ENCODE measurements at regions not wholly inside any gene's neighbourhood (a gene's known extent, or its start where the extent isn't known, plus 50 kb on each side); places are given as distances from the start of the nearest gene placed in this dataset.
"Not testable (repeated sequence)": the region's sequence is repeated elsewhere in the genome, so short reads cannot be mapped to it uniquely, and the experiment has no call there.

DNA sequence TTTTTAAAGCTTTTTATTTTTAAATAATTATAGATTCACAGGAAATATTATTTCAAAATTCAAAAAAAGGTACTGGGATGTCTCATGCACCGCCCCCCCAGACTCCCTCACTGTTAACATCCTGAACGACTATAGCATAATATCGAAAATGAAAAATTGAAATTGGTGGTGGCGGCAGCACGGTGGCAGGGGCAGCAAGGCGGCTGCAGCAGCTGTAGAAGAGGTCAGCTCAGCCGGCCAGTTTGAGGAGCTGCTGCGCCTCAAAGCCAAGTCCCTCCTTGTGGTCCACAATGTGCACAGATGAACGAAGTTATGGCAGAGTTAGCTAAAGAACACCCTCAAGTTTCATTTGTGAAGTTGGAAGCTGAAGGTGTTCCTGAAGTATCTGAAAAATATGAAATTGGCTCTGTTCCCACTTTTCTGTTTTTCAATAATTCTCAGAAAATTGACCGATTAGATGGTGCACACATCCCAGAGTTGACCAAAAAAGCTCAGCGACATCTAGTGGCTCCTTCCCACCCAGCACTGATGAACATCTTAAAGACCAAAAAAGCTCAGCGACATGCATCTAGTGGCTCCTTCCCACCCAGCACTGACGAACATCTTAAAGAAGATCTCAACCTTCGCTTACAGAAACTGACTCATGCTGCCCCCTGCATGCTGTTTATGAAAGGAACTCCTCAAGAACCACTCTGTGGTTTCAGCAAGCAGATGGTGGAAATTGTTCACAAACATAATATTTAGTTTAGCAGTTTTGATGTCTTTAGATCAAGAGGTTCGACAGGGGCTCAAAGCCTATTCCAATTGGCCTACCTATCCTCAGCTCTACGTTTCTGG lies 100.8 kb downstream of the FAM217A start:
- no peak overlapping the region for H3K27ac ChIP-seq
- WGBS, 2 donors = 44 to 48% methylated on average over 16 of the region's 16 CpGs
- peaks cover 0 to 9% of the 10 kb centered on the region in 2 donors for H3K4me1 ChIP-seq
- intact Hi-C loops (cut with DNase I) = no loop called here
- no peaks in the 10 kb centered on the region for H3K27me3 ChIP-seq
- DNase-seq = peak in 1 of 2 donors; percentile 24
- no peaks in the 10 kb centered on the region for H3K36me3 ChIP-seq
- TF ChIP-seq, protein P1, sequence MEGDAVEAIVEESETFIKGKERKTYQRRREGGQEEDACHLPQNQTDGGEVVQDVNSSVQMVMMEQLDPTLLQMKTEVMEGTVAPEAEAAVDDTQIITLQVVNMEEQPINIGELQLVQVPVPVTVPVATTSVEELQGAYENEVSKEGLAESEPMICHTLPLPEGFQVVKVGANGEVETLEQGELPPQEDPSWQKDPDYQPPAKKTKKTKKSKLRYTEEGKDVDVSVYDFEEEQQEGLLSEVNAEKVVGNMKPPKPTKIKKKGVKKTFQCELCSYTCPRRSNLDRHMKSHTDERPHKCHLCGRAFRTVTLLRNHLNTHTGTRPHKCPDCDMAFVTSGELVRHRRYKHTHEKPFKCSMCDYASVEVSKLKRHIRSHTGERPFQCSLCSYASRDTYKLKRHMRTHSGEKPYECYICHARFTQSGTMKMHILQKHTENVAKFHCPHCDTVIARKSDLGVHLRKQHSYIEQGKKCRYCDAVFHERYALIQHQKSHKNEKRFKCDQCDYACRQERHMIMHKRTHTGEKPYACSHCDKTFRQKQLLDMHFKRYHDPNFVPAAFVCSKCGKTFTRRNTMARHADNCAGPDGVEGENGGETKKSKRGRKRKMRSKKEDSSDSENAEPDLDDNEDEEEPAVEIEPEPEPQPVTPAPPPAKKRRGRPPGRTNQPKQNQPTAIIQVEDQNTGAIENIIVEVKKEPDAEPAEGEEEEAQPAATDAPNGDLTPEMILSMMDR (IDR thresholded peaks at IDR 0.05) = peak; percentile 31 to 57 (median 38)
- no peak for TF ChIP-seq POLR2A (IDR thresholded peaks at IDR 0.05)
- no peaks in the 10 kb centered on the region for H3K9me3 ChIP-seq
- no peak overlapping the region for H3K4me3 ChIP-seq (replicated peaks in 1 of 3)

DNA sequence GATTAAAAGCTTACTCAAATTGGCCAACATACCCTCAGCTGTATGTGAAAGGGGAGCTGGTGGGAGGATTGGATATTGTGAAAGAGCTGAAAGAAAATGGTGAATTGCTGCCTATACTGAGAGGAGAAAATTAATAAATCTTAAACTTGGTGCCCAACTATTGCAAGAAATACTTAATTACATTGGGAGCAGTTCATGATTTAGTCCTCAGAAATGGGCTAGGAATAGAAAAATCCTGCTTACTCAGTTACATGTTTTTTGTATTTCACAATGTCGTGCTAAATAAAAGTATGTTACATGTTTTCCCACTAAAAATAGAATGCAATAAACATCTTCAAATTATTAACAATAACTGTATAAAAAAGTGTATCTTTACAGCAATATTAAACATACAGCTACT lies 100.0 kb downstream of the FAM217A start:
- H3K4me1 ChIP-seq; DNase-seq; H3K27ac ChIP-seq; H3K4me3 ChIP-seq (replicated peaks in 1 of 3); intact Hi-C loops (cut with DNase I); H3K27me3 ChIP-seq; H3K36me3 ChIP-seq; H3K9me3 ChIP-seq: not testable (repeated sequence)
- 86 to 92% methylated on average over 1 of the region's 1 CpG for WGBS, 2 donors

DNA sequence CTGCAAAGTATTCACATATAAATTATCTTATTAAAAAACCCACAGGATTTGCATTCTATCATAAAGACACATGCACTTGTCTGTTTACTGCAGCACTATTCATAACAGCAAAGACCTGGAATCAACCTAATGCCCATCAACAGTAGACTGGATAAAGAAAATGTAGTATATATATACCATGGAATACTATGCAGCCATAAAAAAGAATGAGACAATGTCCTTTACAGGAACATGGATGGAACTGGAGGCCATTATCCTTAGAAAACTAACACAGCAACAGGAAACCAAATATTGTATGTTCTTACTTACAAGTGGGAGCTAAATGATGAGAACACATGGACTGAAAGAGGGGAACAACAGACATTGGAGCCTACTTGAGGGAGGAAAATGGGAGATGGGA lies 97.0 kb downstream of the FAM217A start:
- Histone ChIP-seq H3K4me1 (peaks cover 0 to 13% of the 10 kb centered on the region in 2 donors), H3K9me3 (no peaks in the 10 kb centered on the region), H3K27me3 (no peaks in the 10 kb centered on the region), H3K27ac (no peak overlapping the region), H3K4me3 (replicated peaks in 1 of 3) (no peak overlapping the region), H3K36me3 (no peaks in the 10 kb centered on the region)
- TF ChIP-seq, protein P1 (IDR thresholded peaks at IDR 0.05) = no peak
- TF ChIP-seq POLR2A (IDR thresholded peaks at IDR 0.05) = no peak
- DNase-seq = no peak
- intact Hi-C loops (cut with DNase I) = loop anchor here (10.0 kb wide), 2 partner anchors 47 to 237 kb away; no protein-coding TSS in a partner anchor

DNA sequence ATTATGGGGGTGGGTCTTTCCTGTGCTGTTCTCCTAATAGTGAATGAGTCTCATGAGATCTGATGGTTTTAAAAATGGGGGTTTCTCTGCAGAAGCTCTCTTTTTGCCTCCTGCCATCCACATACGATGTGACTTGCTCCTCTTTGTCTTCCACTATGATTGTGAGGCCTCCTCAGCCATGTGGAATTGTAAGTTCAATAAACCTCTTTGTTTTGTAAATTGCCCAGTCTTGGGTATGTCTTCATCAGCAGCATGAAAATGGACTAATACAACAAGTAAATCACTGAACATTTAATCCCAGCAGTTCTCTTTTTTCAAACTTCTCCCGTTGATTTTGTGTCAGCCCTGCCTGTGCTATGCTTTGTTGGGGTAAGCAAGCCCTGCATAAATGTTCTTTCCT lies 95.2 kb downstream of the FAM217A start:
- no peak for DNase-seq
- intact Hi-C loops (cut with DNase I) = loop anchor here (10.0 kb wide), 2 partner anchors 49 to 239 kb away; no protein-coding TSS in a partner anchor
- H3K4me3 ChIP-seq (replicated peaks in 1 of 3) = no peak overlapping the region
- peaks cover 0 to 12% of the 10 kb centered on the region in 2 donors for H3K4me1 ChIP-seq
- 94% methylated on average over 2 of the region's 2 CpGs for WGBS, 2 donors
- no peaks in the 10 kb centered on the region for H3K9me3 ChIP-seq
- H3K27ac ChIP-seq = no peak overlapping the region
- no peaks in the 10 kb centered on the region for H3K36me3 ChIP-seq
- TF ChIP-seq, protein P1 (IDR thresholded peaks at IDR 0.05) = no peak
- TF ChIP-seq POLR2A (IDR thresholded peaks at IDR 0.05) = no peak
- H3K27me3 ChIP-seq = no peaks in the 10 kb centered on the region

DNA sequence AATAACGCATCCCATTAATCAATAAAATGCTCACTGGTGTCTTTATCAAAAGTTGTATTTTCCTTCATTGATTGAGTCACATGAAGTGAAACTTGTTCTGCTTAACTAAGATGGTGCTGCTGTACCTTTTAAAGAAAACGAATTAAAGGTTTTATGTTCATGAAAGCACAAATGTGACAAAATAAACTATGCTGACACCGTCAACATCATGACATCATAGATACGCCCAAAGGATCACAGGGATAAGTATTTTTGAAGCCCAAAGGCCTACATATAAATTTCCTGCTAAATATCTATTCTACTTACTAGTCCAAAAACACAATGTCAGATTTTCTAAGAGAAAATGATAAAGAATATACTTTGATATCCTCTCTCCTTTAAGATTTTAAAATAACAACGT lies 94.4 kb downstream of the FAM217A start:
- WGBS, 2 donors = 95 to 97% methylated on average over 5 of the region's 5 CpGs
- intact Hi-C loops (cut with DNase I) = loop anchor here (10.0 kb wide), 2 partner anchors 50 to 240 kb away; no protein-coding TSS in a partner anchor
- Histone ChIP-seq H3K9me3 (no peaks in the 10 kb centered on the region), H3K27me3 (no peaks in the 10 kb centered on the region), H3K27ac (no peak overlapping the region), H3K36me3 (no peaks in the 10 kb centered on the region), H3K4me3 (replicated peaks in 1 of 3) (no peak overlapping the region), H3K4me1 (peaks cover 0 to 12% of the 10 kb centered on the region in 2 donors)
- TF ChIP-seq, protein P1 (IDR thresholded peaks at IDR 0.05) = no peak
- no peak for TF ChIP-seq POLR2A (IDR thresholded peaks at IDR 0.05)
- DNase-seq = no peak
